Stimulated activated CD4-positive, alpha-beta T cell treated with anti-CD3 and anti-CD28 coated beads, Interleukin-12 subunit alpha, Interleukin-12 subunit beta, amount 100 ng/mL, for 4 hours (primary cell): ENCODE measurements at regions not wholly inside any gene's neighbourhood (a gene's known extent, or its start where the extent isn't known, plus 50 kb on each side); places are given as distances from the start of the nearest gene placed in this dataset.

Experiments used
- DNase-seq: peaks from one replicate; pipeline ENCODE4 v3.0.0-alpha.2; 2020

DNA sequence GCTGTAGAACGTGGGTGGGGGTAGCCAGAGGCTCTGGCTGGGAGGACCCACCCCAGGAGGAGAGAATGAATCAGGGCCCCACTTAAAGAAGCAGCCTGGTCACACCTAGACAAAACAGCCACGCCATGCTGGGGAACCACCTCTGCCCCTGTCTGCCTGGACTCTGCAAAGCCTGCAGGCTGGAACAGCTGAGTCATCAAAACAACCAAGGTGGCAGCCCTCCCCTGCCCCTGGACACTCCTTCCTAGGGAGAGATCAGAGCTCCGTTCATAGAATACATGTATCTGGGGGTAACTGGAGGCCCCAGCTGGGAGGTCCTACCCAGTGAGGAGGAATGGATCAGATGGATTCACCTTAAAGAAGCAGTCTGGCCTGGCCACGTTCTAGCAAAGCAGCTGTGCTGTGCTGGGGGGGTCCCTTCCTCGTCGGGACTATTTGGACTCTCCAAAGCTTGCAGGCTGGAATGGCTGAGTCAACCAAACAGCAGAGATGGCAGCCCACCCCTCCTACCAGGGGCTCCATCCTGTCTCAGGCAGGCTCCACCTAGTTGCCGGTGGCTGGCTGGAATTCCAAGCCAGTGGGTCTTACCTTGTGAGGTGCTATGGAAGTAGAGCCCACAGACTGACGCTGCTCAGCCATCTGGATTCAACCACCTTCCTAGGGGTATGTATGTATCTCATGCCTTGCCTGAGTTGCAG lies 50.5 kb upstream of the NT5C1B start:
- DNase-seq = no peak
